ENCODE measurements at regions not wholly inside any gene's neighbourhood (a gene's known extent, or its start where the extent isn't known, plus 50 kb on each side); places are given as distances from the start of the nearest gene placed in this dataset.

GRCh38 chr2:157159221-157159934, 98.1 kb upstream of the GALNT5 start:
- TF ChIP-seq CTCF (IDR thresholded peaks at IDR 0.05; ENCODE audit: control extremely low read depth, extremely low read depth, low read depth, missing control alignments): no peak
- POLR2A ChIA-PET: no interaction called here
- no peak for DNase-seq (ENCODE audit: extremely low spot score)
- CTCF ChIA-PET: interaction anchor here (1.5 kb wide), 1 partner anchor 11 kb away, joined by 4 read pairs; no protein-coding TSS in a partner anchor

GRCh38 chr2:157160111-157160510, 97.4 kb upstream of the GALNT5 start:
- ChIA-PET POLR2A (no interaction called here), CTCF (no interaction called here)
- no peak for DNase-seq (ENCODE audit: extremely low spot score)
- no peak for TF ChIP-seq CTCF (IDR thresholded peaks at IDR 0.05; ENCODE audit: control extremely low read depth, extremely low read depth, low read depth, missing control alignments)

- TF ChIP-seq CTCF (IDR thresholded peaks at IDR 0.05; ENCODE audit: control extremely low read depth, extremely low read depth, low read depth, missing control alignments): no peak
- POLR2A ChIA-PET: no interaction called here
- no peak for DNase-seq (ENCODE audit: extremely low spot score)
Measured at GRCh38 chr2:157164370-157164769, 93.1 kb upstream of the GALNT5 start.

DNA sequence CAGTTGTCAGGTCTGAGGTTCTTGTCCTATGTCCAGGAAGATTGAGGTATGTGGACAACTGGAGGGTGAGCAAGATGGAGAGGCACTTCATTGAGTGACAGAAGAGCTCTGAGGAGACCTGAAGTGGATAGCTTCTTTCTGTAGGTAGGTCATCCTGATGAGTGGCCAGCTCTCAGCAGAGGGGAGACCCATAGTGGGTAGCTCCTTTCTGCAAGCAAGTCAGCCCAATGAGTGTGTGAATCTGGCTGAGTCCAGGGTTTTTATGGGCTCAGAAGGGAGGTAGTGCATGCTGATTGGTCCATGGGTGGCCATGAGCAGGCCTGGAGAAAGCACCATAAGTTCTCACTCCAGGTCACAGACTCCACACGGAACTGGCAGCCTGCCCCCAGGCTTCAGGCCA, 92.6 kb upstream of the GALNT5 start:
- no peak for DNase-seq (ENCODE audit: extremely low spot score)
- POLR2A ChIA-PET: no interaction called here
- TF ChIP-seq CTCF (IDR thresholded peaks at IDR 0.05; ENCODE audit: control extremely low read depth, extremely low read depth, low read depth, missing control alignments): no peak
- CTCF ChIA-PET: interaction anchor here (1.4 to 1.8 kb wide), 2 partner anchors 11 to 29 kb away, joined by 4 read pairs; no protein-coding TSS in a partner anchor

More at GRCh38 chr2:157164370-157164769, 93.1 kb upstream of the GALNT5 start:
- CTCF ChIA-PET: interaction anchor here (1.8 kb wide), 1 partner anchor 11 kb away, joined by 4 read pairs; no protein-coding TSS in a partner anchor

- no peak for TF ChIP-seq CTCF (IDR thresholded peaks at IDR 0.05; ENCODE audit: control extremely low read depth, extremely low read depth, low read depth, missing control alignments)
- POLR2A ChIA-PET: no interaction called here
Measured at GRCh38 chr2:157168501-157168900, 89.0 kb upstream of the GALNT5 start.

GRCh38 chr2:157169889-157170288, 87.6 kb upstream of the GALNT5 start:
- no peak for DNase-seq (ENCODE audit: extremely low spot score)
- no peak for TF ChIP-seq CTCF (IDR thresholded peaks at IDR 0.05; ENCODE audit: control extremely low read depth, extremely low read depth, low read depth, missing control alignments)
- ChIA-PET POLR2A (no interaction called here), CTCF (interaction anchor here (2.0 kb wide), 1 partner anchor 24 kb away, joined by 6 read pairs; no protein-coding TSS in a partner anchor)

More at GRCh38 chr2:157168501-157168900, 89.0 kb upstream of the GALNT5 start:
- CTCF ChIA-PET: interaction anchor here (1.0 to 2.0 kb wide), 2 partner anchors 12 to 25 kb away, joined by 3 to 6 read pairs; no protein-coding TSS in a partner anchor
- DNase-seq (ENCODE audit: extremely low spot score): no peak
